Esophagus squamous epithelium (tissue), 5 donors: ENCODE measurements at regions not wholly inside any gene's neighbourhood (a gene's known extent, or its start where the extent isn't known, plus 50 kb on each side); places are given as distances from the start of the nearest gene placed in this dataset.

Experiments
- DNase-seq: peaks from one replicate; lab custom pipeline; 2025; lab: John Stamatoyannopoulos, UW
- H3K27ac ChIP-seq, 4 donors: fragments of 200-600 bp; sonication (generic); one replicate each; pipeline ENCODE4 v1.5.1; 2016 to 2019; ENCODE audit warnings: mild to moderate bottlenecking in 1 of 4
- H3K27me3 ChIP-seq, 4 donors: fragments of 200-600 bp; sonication (generic); 1 replicate in 3 of 4; 2 replicates in 1 of 4; pipeline versions ENCODE4 v1.5.1 to v1.6.0; 2017 to 2021; ENCODE audit warnings: antibody characterized with exemption in 1 of 4
- H3K36me3 ChIP-seq, 3 donors: fragments of 200-600 bp; sonication (generic); one replicate each; pipeline ENCODE4 v1.5.1; 2016 to 2019
- H3K4me1 ChIP-seq, 3 donors: fragments of 200-600 bp; sonication (generic); one replicate each; pipeline ENCODE4 v1.5.1; 2017 to 2019
- H3K4me3 ChIP-seq, 4 donors: fragments of 200-600 bp; sonication (generic); 1 replicate in 3 of 4; 2 replicates in 1 of 4; pipeline ENCODE4 v1.5.1; 2016 to 2019; ENCODE audit warnings: mild to moderate bottlenecking in 2 of 4, moderate library complexity in 1 of 4
- H3K9me3 ChIP-seq, 3 donors: fragments of 200-600 bp; sonication (generic); one replicate each; pipeline ENCODE4 v1.5.1; 2016 to 2019
- CTCF ChIP-seq, 6 experiments: fragments of 450-650 bp in 4 of 6; fragments of 200-600 bp in 2 of 6; sonication (generic) in 2 of 6; IDR thresholded peaks; one replicate each; pipeline ENCODE4 v1.5.1; 2016 to 2019; ENCODE audit warnings: antibody characterized with exemption in 6 of 6, mild to moderate bottlenecking in 4 of 6, moderate library complexity in 4 of 6
- POLR2A ChIP-seq, 4 donors: fragments of 450-650 bp; IDR thresholded peaks; one replicate each; pipeline ENCODE4 v1.6.1; 2017; ENCODE audit warnings: antibody characterized with exemption in 4 of 4, mild to moderate bottlenecking in 4 of 4, moderate library complexity in 3 of 4
- WGBS, 2 donors: methylation state at CpG; one replicate each; pipeline ENCODE4 v1.1.5; 2018; 5-methylcytosine and 5-hydroxymethylcytosine counted together
- intact Hi-C: fragments of 100-400 bp; cut with DNase I; formaldehyde crosslinking; loops from one replicate; pipeline ENCODE4 v1.15.0; 2022
- donor health status: DM: yes; HTN: yes; CAD: no.

GRCh38 chr2:136408795-136409194 is 290.8 kb upstream of the CXCR4 start:
- H3K27ac ChIP-seq: no peak overlapping the region
- no peaks in the 10 kb centered on the region for H3K9me3 ChIP-seq
- 39 to 57% methylated on average over 3 of the region's 3 CpGs for WGBS, 2 donors
- TF ChIP-seq POLR2A (IDR thresholded peaks at IDR 0.05) (no peak), CTCF (IDR thresholded peaks at IDR 0.05) (no peak)
- no peak overlapping the region for H3K4me3 ChIP-seq
- peaks cover 0 to 22% (median 3%) of the 10 kb centered on the region in 3 donors for H3K4me1 ChIP-seq
- peaks cover 0 to 27% (median 0%) of the 10 kb centered on the region in 4 donors for H3K27me3 ChIP-seq
- H3K36me3 ChIP-seq: no peaks in the 10 kb centered on the region
- no peak for DNase-seq
- intact Hi-C loops: no loop called here

GRCh38 chr2:136407952-136408318 is 290.0 kb upstream of the CXCR4 start:
- no peak overlapping the region for H3K4me3 ChIP-seq
- no peak for DNase-seq
- H3K27me3 ChIP-seq: peaks cover 0 to 36% (median 0%) of the 10 kb centered on the region in 4 donors
- 11 to 41% methylated on average over 1 to 3 of the region's 8 CpGs for whole genome bisulfite sequencing, 2 donors
- no peaks in the 10 kb centered on the region for H3K9me3 ChIP-seq
- no peak overlapping the region for H3K27ac ChIP-seq
- intact Hi-C loops: no loop called here
- H3K36me3 ChIP-seq: no peaks in the 10 kb centered on the region
- H3K4me1 ChIP-seq: peaks cover 0 to 22% (median 3%) of the 10 kb centered on the region in 3 donors
- TF ChIP-seq CTCF (IDR thresholded peaks at IDR 0.05) (no peak), POLR2A (IDR thresholded peaks at IDR 0.05) (no peak)

DNA sequence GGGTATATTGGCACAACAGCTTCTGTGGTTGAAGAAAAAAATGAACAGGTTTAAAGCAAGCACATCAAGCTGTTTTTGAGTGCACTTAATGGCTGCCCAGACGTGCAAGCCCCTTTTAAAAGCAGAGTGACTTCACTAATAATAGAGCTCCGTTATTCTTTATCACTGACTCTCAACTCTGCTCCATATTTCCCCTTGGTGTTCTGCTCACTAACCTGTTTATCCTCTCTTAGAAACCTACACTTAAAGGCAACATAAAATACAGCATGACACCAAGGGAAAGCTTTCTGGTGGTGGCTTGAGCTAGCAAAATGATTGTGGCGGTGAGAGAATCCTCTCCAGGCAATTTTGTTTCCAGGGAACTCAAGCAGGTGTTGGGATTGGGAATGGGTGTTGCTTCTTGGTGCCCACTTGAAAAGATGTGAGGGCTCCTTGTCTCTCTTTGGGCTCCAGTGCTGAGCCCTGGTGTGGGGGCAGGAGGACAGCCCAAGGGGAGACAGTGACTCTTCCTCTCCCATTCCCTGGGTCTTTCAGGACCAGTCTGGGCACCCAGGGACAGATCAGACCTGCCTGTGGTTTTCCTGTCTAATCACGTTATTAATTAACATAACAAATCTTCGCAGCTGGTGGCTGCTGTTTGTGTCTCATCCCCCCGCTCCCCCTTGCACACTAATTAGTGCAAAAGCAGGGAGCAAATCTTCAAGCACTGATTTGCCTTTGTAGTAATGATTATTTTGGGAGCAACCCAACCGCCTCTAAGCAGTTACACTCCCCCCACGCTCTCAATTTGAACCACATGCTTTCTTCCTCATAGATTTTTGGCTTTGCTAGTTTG is 289.4 kb upstream of the CXCR4 start:
- 26 to 45% methylated on average over 8 of the region's 8 CpGs for WGBS, 2 donors
- intact Hi-C loops: no loop called here
- no peak for TF ChIP-seq CTCF (IDR thresholded peaks at IDR 0.05)
- no peak for TF ChIP-seq POLR2A (IDR thresholded peaks at IDR 0.05)

DNA sequence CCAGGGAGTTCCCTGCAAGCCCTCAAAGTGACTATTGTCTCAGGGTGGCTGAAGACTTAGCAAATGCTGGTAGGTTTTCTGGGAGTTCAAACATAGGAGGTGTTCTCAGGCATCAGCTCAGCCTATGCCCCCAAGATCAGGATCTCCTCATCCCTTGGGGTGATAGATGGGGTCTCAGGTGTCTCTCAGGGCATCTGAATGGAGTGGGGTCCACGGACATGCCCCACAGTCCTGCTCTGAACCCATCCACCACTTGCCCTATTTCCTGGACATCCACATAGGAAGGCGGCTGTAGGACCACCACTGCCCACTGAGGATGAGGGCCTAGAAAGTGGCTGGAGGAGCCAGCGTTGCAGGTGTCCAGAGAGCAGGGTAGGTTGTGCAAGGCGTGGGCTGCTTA is 287.0 kb upstream of the CXCR4 start:
- Histone ChIP-seq H3K36me3 (no peaks in the 10 kb centered on the region), H3K4me1 (peaks cover 0 to 27% (median 3%) of the 10 kb centered on the region in 3 donors), H3K27me3 (peaks cover 0 to 47% (median 0%) of the 10 kb centered on the region in 4 donors), H3K27ac (no peak overlapping the region), H3K9me3 (no peaks in the 10 kb centered on the region), H3K4me3 (no peak overlapping the region)
- TF ChIP-seq CTCF (IDR thresholded peaks at IDR 0.05): no peak
- TF ChIP-seq POLR2A (IDR thresholded peaks at IDR 0.05): no peak
- intact Hi-C loops: no loop called here
- no peak for DNase-seq
- 79 to 83% methylated on average over 3 of the region's 4 CpGs for WGBS, 2 donors

More for the DNA sequence above, 289.4 kb upstream of the CXCR4 start:
- Histone ChIP-seq H3K36me3 (no peaks in the 10 kb centered on the region), H3K27me3 (peaks cover 0 to 39% (median 0%) of the 10 kb centered on the region in 4 donors), H3K9me3 (no peaks in the 10 kb centered on the region), H3K4me1 (peaks cover 0 to 22% (median 3%) of the 10 kb centered on the region in 3 donors), H3K4me3 (no peak overlapping the region), H3K27ac (no peak overlapping the region)
- no peak for DNase-seq

DNA sequence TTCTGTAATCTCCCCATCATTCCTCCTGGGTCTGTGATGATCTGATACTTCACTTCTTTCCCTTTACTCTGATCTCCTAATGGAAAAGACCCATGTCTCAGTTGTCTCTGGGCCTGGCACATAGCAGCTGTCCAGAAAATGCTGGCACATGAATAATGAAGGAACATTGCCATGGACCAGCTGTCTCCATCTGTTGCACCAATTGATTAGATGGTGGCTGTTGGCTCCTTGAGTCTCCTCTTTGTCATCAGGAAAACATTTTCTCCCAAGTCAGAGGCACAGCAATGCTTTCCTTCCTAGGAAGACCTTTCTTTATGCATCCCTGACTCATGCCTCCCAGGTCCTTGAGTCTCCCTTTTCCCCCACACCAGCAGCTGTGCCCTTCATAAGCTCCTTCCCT is 286.2 kb upstream of the CXCR4 start:
- no peak for DNase-seq
- no peaks in the 10 kb centered on the region for H3K36me3 ChIP-seq
- H3K4me1 ChIP-seq: peaks cover 0 to 28% (median 0%) of the 10 kb centered on the region in 3 donors
- H3K4me3 ChIP-seq: no peak overlapping the region
- H3K27me3 ChIP-seq: peaks cover 0 to 47% (median 0%) of the 10 kb centered on the region in 4 donors
- intact Hi-C loops: no loop called here
- H3K27ac ChIP-seq: no peak overlapping the region
- H3K9me3 ChIP-seq: no peaks in the 10 kb centered on the region
- TF ChIP-seq CTCF (IDR thresholded peaks at IDR 0.05) (no peak), POLR2A (IDR thresholded peaks at IDR 0.05) (no peak)
